ENCODE measurements at regions not wholly inside any gene's neighbourhood (a gene's known extent, or its start where the extent isn't known, plus 50 kb on each side); places are given as distances from the start of the nearest gene placed in this dataset.

- H3K4me3 ChIP-seq = no peak overlapping the region
- H3K4me1 ChIP-seq = no peaks in the 10 kb centered on the region
- no peak overlapping the region for H3K27ac ChIP-seq
- no peaks in the 10 kb centered on the region for H3K27me3 ChIP-seq
- DNase-seq (ENCODE audit: low spot score in 2 of 2) = no peak
- TF ChIP-seq, protein P1, sequence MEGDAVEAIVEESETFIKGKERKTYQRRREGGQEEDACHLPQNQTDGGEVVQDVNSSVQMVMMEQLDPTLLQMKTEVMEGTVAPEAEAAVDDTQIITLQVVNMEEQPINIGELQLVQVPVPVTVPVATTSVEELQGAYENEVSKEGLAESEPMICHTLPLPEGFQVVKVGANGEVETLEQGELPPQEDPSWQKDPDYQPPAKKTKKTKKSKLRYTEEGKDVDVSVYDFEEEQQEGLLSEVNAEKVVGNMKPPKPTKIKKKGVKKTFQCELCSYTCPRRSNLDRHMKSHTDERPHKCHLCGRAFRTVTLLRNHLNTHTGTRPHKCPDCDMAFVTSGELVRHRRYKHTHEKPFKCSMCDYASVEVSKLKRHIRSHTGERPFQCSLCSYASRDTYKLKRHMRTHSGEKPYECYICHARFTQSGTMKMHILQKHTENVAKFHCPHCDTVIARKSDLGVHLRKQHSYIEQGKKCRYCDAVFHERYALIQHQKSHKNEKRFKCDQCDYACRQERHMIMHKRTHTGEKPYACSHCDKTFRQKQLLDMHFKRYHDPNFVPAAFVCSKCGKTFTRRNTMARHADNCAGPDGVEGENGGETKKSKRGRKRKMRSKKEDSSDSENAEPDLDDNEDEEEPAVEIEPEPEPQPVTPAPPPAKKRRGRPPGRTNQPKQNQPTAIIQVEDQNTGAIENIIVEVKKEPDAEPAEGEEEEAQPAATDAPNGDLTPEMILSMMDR (IDR thresholded peaks at IDR 0.05) = no peak
- no peak for TF ChIP-seq POLR2A (IDR thresholded peaks at IDR 0.05)
- no peak for TF ChIP-seq EP300 (IDR thresholded peaks at IDR 0.05)
- H3K36me3 ChIP-seq = no peaks in the 10 kb centered on the region
- 84 to 87% methylated on average over 2 of the region's 2 CpGs for WGBS, 2 donors
- no peaks in the 10 kb centered on the region for H3K9me3 ChIP-seq
These were observed 133.0 kb downstream of the ZDHHC21 start for GRCh38 chr9:14560194-14560593.

GRCh38 chr9:14554886-14555285 is 138.3 kb downstream of the ZDHHC21 start:
- Histone ChIP-seq H3K27ac (no peak overlapping the region), H3K4me1 (no peaks in the 10 kb centered on the region), H3K4me3 (no peak overlapping the region), H3K27me3 (no peaks in the 10 kb centered on the region), H3K9me3 (no peaks in the 10 kb centered on the region), H3K36me3 (no peaks in the 10 kb centered on the region)
- 71 to 76% methylated on average over 4 of the region's 4 CpGs for WGBS, 2 donors
- no peak for DNase-seq (ENCODE audit: low spot score in 2 of 2)
- TF ChIP-seq EP300 (IDR thresholded peaks at IDR 0.05) (no peak), POLR2A (IDR thresholded peaks at IDR 0.05) (no peak)
- TF ChIP-seq, protein P1 (IDR thresholded peaks at IDR 0.05) = no peak

- no peak for DNase-seq (ENCODE audit: low spot score in 2 of 2)
- 72% methylated on average over 5 of the region's 5 CpGs for WGBS, 2 donors
- Histone ChIP-seq H3K36me3 (no peaks in the 10 kb centered on the region), H3K9me3 (no peaks in the 10 kb centered on the region), H3K4me1 (no peaks in the 10 kb centered on the region), H3K27me3 (no peaks in the 10 kb centered on the region), H3K27ac (no peak overlapping the region), H3K4me3 (no peak overlapping the region)
- TF ChIP-seq POLR2A (IDR thresholded peaks at IDR 0.05) (no peak), EP300 (IDR thresholded peaks at IDR 0.05) (no peak)
- TF ChIP-seq, protein P1 (IDR thresholded peaks at IDR 0.05) = no peak
These were observed 145.8 kb downstream of the ZDHHC21 start for GRCh38 chr9:14547245-14548060.

GRCh38 chr9:14546693-14547092 is 146.5 kb downstream of the ZDHHC21 start:
- H3K4me1 ChIP-seq = no peaks in the 10 kb centered on the region
- WGBS, 2 donors = 89 to 95% methylated on average over 3 to 4 of the region's 4 CpGs
- TF ChIP-seq, protein P1 (IDR thresholded peaks at IDR 0.05) = no peak
- TF ChIP-seq POLR2A (IDR thresholded peaks at IDR 0.05) (no peak), EP300 (IDR thresholded peaks at IDR 0.05) (no peak)

DNA sequence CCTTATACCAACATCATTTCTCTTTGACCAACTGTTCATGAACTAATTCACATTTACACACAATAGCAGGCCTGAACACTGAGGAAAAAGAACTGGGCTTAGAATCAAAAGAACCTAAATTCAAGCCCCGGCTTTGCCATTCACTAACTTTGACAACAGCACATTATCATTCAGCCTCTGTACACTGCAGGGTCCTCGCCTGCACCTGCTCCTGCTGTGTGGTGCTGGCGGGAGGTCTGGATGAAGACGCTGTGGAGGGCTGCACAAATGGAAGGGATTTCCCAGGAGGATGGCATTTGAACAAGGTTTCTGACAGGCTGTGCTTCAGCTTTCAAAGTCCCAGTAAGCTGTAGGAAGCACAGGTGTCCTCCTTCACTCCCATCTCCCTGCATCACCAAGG is 151.2 kb downstream of the ZDHHC21 start:
- Histone ChIP-seq H3K4me3 (no peak overlapping the region), H3K27ac (no peak overlapping the region), H3K4me1 (no peaks in the 10 kb centered on the region), H3K36me3 (no peaks in the 10 kb centered on the region), H3K27me3 (no peaks in the 10 kb centered on the region), H3K9me3 (no peaks in the 10 kb centered on the region)
- TF ChIP-seq, protein P1 (IDR thresholded peaks at IDR 0.05) = no peak
- TF ChIP-seq POLR2A (IDR thresholded peaks at IDR 0.05) (no peak), EP300 (IDR thresholded peaks at IDR 0.05) (no peak)
- no peak for DNase-seq (ENCODE audit: low spot score in 2 of 2)
- 82 to 86% methylated on average over 4 of the region's 4 CpGs for WGBS, 2 donors

More at GRCh38 chr9:14546693-14547092, 146.5 kb downstream of the ZDHHC21 start:
- Histone ChIP-seq H3K27me3 (no peaks in the 10 kb centered on the region), H3K9me3 (no peaks in the 10 kb centered on the region), H3K27ac (no peak overlapping the region), H3K4me3 (no peak overlapping the region), H3K36me3 (no peaks in the 10 kb centered on the region)
- DNase-seq (ENCODE audit: low spot score in 2 of 2) = no peak

Measured in tibial nerve (tissue), 4 donors.